ENCODE measurements at regions not wholly inside any gene's neighbourhood (a gene's known extent, or its start where the extent isn't known, plus 50 kb on each side); places are given as distances from the start of the nearest gene placed in this dataset.

- no peak for TF ChIP-seq CTCF (conservative IDR thresholded peaks at IDR 0.05)
- no peak for TF ChIP-seq EZH2 (IDR thresholded peaks at IDR 0.05; ENCODE audit: low read depth)
Observed at GRCh38 chr4:176499518-176499917, 179.8 kb downstream of the SPCS3 start.
